Muscle of back (tissue), 3 donors: ENCODE measurements at regions not wholly inside any gene's neighbourhood (a gene's known extent, or its start where the extent isn't known, plus 50 kb on each side); places are given as distances from the start of the nearest gene placed in this dataset.
A peak's percentile ranks its signal among the peaks of the same experiment; 100 is the strongest.
"Not testable (repeated sequence)": the region's sequence is repeated elsewhere in the genome, so short reads cannot be mapped to it uniquely, and the experiment has no call there.

Source experiments
- DNase-seq, 3 donors: peaks; one replicate each; pipeline versions ENCODE4 v3.0.0 to v3.0.0-alpha.2; 2013

DNA sequence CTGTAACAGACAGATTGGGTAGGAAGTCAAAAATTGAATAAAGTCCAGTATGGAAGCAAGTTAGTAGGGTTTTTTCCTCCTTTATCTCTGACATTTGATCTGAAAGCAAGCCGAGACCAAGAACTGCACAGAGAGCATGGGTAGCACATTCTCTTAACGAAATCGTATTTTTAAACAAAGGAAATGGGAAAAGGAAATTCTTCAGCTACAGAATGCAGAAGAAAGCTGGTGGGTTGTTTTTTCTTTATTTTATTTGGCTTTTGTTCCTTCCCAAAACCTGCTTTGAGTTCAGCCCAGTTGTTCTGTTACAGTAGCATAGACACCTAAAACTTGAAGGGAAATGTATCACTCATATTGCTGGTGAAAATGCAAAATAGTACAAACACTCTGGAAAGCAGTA lies 397.0 kb downstream of the GBE1 start:
- no peak for DNase-seq

DNA sequence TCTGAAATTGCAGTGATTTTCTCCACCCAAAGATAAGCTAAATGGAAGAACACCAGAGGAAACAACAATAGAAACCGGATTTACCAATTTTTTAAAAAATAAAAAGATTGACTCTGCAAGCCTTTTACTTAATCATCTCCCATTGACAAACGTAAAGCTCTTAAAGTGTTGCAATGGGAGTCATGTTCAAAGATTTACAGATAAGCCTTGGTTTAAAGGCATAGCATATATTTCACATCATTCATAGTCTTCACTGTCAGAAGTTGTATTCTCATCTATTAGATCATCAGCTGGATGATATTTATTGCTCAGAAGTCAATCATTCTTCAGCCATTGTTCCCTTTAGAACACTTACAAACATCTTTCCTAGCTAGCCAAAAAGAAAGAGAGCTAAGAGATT lies 397.6 kb downstream of the GBE1 start:
- DNase-seq = no peak

DNA sequence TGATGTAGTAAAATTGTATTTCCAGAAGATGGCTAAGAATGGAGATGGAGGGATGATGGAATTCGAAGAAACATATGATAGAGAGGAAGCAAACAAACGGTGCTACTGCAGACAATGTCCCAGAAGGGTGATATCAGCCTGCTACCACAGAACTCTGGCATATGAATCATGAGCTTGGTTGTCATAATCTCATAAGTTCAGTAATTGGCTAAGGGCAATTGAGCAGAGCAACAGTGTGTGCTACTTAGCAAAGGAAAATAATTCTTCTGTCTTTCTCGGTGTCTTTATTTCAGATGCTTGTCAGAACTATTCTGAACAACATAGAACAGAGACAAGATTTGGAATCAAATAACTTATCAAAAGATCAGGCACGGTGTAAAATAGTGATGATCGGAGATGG lies 407.3 kb downstream of the GBE1 start:
- no peak for DNase-seq

DNA sequence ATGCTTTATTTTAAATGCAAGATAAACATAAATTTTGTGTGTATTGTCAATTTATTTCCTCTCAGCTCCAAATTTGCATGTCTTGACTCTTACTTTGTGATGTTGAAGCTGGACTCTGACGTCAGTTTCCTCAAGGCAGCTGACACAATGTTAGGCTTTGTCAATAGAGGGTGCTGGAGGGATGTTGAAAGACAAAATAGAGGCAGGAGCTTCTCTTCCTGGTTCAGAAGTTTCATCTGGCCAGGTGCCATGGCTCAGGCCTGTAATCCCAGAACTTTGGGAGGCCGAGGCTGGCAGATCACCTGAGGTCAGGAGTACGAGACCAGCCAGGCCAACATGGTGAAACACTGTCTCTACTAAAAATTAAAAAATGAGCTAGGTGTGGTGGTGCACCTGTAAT lies 408.6 kb downstream of the GBE1 start:
- DNase-seq = peak in 1 of 3 donors; percentile 6

DNA sequence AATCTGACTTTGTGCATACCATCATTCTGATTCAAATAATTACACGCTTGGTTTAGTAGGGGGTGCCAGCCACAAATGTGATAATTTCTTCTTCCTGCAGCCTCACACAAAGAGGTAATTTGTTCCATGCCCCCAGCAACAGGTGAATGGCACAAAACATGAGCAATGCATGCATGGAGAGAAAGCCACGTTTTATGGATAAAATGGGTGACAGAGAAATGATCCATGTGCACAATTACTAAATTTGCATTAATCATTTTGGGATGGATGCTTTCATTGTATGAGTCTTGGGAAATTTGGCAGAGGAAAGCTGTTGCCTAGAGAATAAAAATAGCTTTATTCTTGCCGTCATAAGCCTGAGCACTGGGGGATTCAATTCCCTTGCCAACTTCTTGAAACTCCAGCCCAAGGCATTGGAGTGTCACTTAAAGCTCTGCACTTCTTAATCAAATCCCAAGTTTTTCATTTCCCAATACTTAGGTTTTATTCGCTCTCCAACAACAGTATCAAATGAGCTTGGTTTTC lies 411.6 kb downstream of the GBE1 start:
- no peak for DNase-seq

DNA sequence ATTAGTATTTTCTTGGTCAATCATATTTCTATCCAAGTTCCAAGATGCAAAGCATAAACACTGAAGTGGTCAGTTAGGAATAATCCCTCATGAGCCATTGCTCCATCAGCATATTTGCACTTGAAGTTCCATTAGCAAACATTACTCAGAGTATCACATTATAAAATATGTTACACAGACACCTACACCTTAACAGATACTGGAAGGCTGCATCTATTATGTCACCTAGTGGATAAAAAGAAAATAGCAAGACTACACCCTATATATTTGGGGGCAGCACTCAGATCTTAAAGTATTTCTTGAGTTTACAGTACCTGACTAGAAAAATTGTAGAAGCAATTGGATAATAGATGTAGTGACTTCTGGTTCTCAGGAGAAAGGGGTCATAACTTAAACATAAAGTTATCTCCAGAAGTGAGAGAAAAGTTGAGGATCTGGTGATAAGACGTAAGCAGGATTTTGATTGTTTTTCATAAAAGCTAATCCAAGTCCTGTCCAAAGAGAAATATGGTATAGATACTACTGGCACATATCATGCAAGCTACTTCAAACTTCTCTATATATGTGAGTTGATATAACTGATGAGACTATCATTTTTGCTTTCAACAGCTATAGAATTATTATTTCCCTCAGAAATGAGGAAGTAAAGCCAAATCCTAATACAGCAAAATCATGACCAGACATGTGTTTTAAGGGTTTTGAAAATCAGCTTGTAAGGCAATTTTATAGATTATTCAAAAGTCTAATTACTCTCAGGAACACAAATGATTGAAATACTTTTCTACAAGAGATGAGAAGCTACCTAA lies 422.2 kb downstream of the GBE1 start:
- no peak for DNase-seq

DNA sequence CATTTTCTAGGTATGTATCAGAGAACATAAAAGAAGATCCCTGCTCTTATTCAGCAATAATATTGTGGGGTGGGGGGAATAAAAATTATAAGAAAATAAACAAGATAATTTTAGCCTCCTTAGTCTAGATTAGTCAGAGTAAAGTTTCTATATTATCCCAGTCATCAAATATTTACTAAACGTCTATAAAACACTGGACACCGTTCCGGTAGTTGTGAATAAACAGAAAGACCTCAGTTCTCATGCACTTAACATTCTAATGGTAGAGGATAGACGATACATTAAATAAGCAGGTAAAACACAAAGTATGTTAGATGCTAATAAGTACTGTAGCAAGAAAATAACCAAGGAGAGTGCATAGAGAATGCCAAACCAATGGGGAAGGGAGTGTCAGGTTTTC lies 425.0 kb downstream of the GBE1 start:
- DNase-seq = no peak

DNA sequence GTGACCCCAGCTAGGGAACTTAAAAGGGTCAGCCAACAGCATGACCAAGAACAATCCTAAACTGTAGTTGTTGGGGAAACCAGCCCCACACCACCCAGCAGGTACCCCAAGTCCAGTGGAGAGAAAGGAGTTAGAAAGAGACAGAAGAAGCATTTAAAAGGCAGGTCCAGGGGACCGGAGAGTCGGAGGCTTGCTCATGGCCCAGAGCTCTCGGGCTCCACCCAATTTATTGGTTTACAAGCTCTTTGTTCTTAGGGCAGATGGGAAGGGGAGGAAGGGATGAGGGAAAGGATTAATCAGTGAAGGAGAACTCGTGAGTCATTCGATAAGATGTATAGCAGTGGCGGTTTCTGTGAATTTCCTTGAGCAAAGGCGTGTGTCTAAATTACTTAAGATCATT lies 431.6 kb downstream of the GBE1 start:
- not testable (repeated sequence) for DNase-seq

DNA sequence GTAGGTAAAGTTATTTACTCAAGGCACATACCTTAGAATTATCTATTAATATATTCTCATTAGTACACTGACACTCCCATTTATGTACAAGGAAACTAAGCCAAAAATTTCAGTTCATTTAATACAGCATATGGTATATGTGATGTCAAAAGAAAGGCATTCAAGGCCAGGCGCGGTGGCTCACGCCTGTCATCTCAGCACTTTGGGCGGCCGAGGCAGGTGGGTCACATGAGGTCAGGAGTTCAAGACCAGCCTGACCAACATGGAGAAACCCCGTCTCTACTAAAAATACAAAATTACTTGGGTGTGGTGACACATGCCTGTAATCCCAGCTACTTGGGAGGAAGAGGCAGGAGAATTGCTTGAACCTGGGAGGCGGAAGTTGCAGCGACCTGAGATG lies 435.2 kb downstream of the GBE1 start:
- DNase-seq = no peak

DNA sequence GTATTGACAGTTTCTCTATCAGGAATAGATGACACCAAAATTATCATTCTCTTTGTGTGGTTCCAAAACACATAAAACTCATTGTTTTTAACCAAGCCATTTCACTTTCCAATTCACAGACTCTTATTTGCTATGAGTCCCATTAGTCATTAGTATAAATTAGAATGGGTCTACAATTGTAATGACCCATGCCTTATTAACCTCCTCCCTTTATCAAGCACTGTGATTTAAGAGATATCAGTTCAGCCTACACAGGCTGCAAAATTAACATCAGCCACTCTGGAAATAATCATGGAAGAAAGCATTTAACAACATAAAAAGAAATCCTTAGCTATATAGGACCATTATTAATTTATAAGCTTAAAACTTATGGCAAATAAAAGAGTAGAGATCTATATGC lies 440.6 kb downstream of the GBE1 start:
- no peak for DNase-seq

DNA sequence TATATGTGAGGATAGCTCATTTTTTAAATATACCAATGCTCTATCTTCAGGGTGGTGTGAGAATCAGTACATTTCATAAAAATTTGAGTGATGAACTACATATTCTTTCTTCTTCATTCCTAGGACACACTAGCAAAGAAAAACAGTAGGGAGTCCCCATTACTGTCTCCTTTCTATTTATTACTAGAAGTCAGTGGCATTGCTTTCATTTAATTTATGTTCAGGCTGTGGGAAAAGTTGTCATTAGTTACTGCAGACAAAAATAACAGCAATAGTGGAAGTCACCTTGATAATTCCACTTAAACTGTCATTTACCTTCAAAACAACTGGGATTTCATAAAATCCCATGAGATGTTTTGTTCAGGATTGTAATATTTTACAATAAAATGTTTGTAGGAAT lies 446.4 kb downstream of the GBE1 start:
- DNase-seq = no peak

DNA sequence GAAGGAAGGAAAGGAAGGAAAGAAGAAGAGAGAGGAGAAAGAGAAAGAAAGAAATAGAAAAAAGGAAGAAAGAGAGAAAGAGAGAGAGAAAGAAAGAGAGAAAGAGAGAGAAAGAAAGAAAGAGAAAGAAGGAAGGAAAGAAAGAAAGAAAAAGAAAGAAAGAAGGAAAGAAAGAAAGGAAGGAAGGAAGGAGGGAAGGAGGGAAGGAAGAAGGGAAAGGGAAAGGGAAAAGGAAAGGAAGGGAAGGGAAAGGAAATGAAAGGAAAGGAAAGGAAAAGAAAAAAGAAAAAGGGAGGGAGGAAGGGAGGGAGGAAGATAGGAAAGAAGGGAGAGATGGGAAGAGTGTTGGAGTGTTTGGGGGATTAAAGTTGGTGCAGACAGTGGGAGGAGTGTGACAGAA lies 450.1 kb downstream of the GBE1 start:
- no peak for DNase-seq

DNA sequence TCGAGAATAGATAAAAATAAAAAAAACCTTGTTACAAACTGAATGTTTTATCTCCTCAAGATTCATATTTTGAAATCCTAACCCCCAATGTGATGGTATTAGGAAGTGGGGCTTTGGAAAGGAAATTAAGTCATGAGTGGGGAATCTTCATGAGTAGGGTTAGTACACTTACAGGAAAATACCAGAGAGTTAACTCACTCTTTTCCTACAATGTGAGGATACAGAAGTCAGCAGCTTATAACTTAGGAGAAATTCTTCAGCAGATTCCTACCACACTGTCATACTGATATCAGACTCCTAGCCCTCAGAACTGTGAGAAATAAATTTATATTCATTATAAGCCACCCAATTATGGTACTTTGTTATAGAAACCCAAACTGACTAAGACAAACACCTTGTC lies 453.1 kb downstream of the GBE1 start:
- DNase-seq = peak in 1 of 3 donors; percentile 21

DNA sequence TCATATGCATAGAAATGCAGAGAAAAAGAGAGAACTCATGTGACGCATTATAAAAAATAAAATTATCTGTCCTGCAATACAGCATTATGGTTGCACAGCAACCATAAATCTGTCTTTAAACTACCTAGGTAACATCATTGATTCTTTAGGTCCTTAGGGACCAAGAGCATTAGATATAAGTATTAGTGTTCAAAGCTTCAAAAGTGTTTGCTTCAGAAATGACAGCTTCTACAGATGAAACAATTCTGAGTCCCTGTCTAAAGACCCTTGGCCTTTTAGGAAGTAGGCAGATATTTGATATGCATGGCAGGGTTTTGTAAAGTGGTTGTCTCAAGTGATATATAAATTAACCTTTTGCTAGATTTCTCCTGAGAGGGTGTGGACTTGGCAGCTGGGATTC lies 454.2 kb downstream of the GBE1 start:
- no peak for DNase-seq

DNA sequence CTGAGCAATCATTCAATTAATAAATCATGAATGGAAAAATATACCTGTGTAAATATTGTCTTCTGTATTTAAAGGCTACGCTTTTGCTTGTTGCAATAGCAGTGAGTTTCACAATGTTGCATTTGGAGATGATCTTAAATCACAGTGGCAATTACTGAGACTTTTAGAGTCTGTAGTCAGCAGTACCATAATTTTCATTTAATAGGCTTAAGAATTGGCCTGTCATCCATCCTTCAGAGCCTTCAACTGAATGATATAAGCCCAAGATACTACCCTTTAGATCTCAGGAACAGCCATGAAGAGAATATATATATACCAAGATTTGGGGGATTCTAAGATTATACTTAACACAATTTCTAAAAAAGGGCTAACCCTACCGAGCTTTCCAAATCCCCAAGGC lies 458.1 kb downstream of the GBE1 start:
- DNase-seq = no peak

DNA sequence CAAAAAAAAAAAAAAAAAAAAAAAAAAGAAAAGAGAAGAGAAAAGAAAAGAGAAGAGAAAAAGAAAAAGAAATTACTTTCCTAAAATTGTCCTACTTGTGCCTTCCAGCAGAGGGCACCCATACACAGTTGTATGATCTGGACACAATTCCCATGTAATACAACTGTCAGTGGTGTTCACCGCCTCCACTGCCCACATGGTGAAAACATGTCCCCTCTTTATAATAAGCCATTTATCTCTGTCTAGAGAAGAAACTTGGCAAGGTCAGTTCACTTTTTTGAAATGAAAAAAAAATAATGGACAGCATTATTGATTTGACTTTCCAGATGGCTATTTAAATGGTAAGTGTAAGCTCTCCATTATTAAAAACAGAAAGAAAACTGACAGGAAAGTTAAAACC lies 459.4 kb downstream of the GBE1 start:
- peak; percentile 23 to 47 (median 26) for DNase-seq

DNA sequence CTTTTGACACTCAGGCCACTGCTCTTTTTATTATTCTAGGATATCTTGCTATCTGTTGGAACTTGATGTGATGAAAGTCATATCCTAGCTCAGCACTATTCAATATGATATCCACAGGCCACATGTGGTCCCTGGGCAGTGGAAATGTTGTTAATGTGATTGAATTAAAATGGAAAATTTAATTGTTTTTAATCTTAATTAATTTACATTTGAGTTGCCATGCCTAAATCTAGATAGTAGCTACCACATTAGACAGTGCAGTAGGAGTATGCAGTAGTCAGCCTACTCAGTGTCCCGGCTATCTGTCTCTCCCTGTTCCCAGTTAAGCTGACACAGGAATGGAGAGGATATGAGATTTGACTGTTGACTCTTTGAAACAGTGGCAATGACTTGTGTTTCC lies 460.2 kb downstream of the GBE1 start:
- DNase-seq = no peak

DNA sequence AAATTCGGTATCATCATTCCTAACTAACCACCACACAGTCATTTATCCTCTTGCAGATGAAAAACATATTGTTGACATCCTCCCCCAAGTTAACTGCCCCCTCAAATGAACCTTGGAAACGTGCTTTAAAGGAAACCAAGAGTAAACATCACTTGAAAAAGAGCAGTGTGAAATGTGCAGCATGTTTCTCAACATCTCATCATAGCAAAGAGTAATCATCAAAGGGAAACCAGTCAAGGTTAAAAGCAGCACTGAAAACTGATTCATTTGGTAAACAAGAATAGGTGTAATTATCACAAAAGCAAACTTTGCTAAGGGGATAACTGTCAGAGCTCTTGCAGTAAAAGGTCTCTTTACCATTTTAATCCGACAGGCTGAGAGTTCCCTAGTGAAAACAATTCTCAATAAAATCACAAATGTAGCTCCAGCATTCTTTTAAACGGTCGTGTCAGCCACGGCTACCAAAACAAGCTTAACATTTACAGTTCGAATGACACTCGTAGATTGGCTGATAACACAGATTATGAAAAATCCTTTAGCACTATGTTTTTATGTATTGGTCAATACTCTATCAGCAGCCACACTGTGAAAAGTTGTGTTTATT lies 461.0 kb downstream of the GBE1 start:
- DNase-seq = no peak

DNA sequence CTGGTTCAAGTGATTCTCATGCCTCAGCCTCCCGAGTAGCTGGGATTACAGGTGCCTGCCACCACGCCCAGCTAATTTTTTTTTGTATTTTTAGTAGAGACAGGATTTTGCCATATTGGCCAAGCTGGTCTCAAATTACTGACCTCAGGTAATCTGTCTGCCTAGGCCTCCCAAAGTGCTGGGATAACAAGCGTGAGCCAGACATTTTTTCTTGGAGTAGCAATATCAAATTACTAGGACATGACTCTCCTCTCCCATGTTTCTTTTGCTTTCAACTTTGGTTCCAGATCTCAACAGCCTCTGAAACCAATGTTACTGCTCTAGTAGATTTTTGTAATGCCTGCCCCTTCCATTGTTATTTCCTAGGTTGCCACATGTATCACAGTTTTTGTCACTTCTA lies 462.0 kb downstream of the GBE1 start:
- DNase-seq = no peak

DNA sequence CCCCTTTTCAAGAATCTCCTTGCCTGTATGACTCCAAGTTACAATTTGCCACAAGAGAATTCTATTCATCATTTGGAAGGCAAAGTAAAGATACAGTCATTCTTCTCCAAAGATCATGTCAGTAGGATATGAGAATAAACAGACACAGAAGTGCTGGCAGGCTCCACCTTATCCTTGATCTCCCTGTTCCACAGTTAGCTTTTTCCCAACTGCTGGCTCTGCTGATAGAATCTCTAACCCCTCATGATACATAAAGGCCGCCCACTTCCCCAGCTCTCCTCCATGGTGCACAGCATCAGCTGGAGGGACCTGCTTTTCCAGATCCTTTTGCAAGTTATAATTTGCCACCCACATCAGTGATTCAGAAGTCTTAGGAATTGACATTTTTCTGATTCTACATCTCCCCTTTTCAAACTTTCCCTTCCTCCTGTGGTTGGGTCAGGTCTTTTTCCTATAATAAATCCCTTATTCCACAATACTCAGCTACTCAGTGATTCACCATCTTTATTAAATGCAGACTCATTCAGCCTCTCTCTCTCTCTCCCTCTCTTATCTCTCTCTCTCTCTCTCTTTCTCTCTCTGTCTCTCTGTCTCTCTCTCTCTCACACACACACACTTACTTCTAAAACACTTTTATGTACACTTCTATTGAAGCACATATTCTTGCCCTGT lies 465.4 kb downstream of the GBE1 start:
- no peak for DNase-seq

DNA sequence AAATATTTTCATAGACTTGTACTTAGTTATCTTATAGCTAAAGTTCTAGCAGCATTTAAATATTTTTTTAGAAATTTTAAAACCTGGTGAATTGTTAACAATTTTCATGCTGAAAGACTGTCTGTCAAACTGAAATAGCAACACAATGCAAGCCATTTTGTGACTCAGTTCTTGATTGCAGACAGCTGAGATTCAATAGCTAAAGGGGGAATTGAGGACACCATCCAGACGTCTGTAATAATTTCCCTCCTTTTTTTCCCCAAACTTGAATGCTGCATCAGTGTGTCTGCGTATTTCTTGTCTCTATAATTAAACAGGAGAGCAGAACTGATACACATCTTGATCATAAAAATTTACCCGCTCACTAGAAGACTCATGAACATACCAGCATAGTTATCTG lies 468.3 kb downstream of the GBE1 start:
- no peak for DNase-seq

DNA sequence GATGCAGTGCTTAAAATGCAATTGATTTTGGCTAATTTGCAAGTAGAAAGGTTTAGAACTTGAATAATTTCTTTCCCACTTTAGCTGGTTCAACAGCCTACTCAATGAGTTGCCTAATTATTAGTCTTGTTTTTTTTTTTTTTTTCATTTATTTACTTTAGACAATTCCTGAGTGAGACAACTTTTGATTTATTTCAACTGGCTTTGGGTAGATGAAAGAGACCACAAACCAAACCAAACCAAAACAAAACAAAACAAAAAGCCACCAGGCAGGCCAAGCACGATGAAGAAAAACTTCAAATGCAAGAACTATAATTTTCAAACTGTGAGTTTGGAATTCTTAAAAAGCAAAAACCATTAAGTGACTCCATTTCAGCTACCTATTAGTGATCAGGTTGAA lies 469.9 kb downstream of the GBE1 start:
- DNase-seq = no peak

DNA sequence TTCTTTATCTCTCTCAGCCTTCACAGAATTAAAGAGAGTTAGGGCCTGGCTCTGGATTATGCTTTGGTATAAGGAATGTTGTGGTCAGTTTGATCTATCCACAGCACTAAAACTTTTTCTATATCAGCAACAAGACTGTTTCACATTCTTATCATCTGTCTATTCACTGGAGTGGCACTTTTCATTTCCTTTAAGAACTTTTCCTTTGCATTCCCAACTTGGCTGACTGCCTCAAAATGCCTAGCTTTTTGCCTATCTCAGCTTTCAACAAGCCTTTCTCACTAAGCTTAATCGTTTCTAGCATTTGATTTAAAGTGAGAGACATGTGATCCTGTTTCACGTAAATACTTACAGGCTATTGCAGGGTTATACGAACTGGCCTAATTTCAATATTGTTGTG lies 471.8 kb downstream of the GBE1 start:
- DNase-seq = peak in 1 of 3 donors; percentile 35
